Stimulated activated CD4-positive, alpha-beta T cell treated with anti-CD3 and anti-CD28 coated beads, TNF-alpha, amount 100 ng/mL, for 1 hour (primary cell): ENCODE measurements at regions not wholly inside any gene's neighbourhood (a gene's known extent, or its start where the extent isn't known, plus 50 kb on each side); places are given as distances from the start of the nearest gene placed in this dataset.
"Not testable (repeated sequence)": the region's sequence is repeated elsewhere in the genome, so short reads cannot be mapped to it uniquely, and the experiment has no call there.

ENCODE experiments used
- DNase-seq, 3 donors: peaks; one replicate each; pipeline ENCODE4 v3.0.0-alpha.2; 2020; ENCODE audit warnings: low read depth in 3 of 3, low spot score in 1 of 3

- no peak for DNase-seq
Measured at GRCh38 chr3:44117736-44118135, 124.0 kb upstream of the TOPAZ1 start.

- no peak for DNase-seq
Measured at GRCh38 chr3:44120721-44121582, 120.7 kb upstream of the TOPAZ1 start.

GRCh38 chr3:44125246-44125645 is 116.4 kb upstream of the TOPAZ1 start:
- no peak for DNase-seq

GRCh38 chr3:44125882-44126281 is 115.8 kb upstream of the TOPAZ1 start:
- no peak for DNase-seq

GRCh38 chr3:44128057-44128775 is 113.5 kb upstream of the TOPAZ1 start:
- no peak for DNase-seq

GRCh38 chr3:44130249-44130648 is 111.4 kb upstream of the TOPAZ1 start:
- DNase-seq = no peak

GRCh38 chr3:44132061-44132460 is 109.6 kb upstream of the TOPAZ1 start:
- DNase-seq = no peak

- DNase-seq = no peak
Measured at GRCh38 chr3:44132593-44132992, 109.1 kb upstream of the TOPAZ1 start.

- DNase-seq = no peak
Measured at GRCh38 chr3:44136421-44136820, 105.3 kb upstream of the TOPAZ1 start.

- no peak for DNase-seq
Measured at GRCh38 chr3:44146073-44146472, 95.6 kb upstream of the TOPAZ1 start.

GRCh38 chr3:44159696-44160300 is 81.9 kb upstream of the TOPAZ1 start:
- DNase-seq = no peak

GRCh38 chr3:44160818-44161217 is 80.9 kb upstream of the TOPAZ1 start:
- no peak for DNase-seq

GRCh38 chr3:44171891-44172290 is 69.8 kb upstream of the TOPAZ1 start:
- DNase-seq = no peak

- DNase-seq = not testable (repeated sequence)
Measured at GRCh38 chr3:44172701-44173100, 69.0 kb upstream of the TOPAZ1 start.

GRCh38 chr3:44173263-44173662 is 68.4 kb upstream of the TOPAZ1 start:
- no peak for DNase-seq

GRCh38 chr3:44175070-44175469 is 66.6 kb upstream of the TOPAZ1 start:
- no peak for DNase-seq

- no peak for DNase-seq
Measured at GRCh38 chr3:44179246-44179645, 62.4 kb upstream of the TOPAZ1 start.

- no peak for DNase-seq
Measured at GRCh38 chr3:44184319-44184953, 57.2 kb upstream of the TOPAZ1 start.

- DNase-seq = no peak
Measured at GRCh38 chr3:44185396-44185915, 56.2 kb upstream of the TOPAZ1 start.

GRCh38 chr3:44186111-44186672 is 55.5 kb upstream of the TOPAZ1 start:
- DNase-seq = no peak

- no peak for DNase-seq
Measured at GRCh38 chr3:44186712-44187111, 55.0 kb upstream of the TOPAZ1 start.
